ENCODE measurements at regions not wholly inside any gene's neighbourhood (a gene's known extent, or its start where the extent isn't known, plus 50 kb on each side); places are given as distances from the start of the nearest gene placed in this dataset.

GRCh38 chr1:172863031-172863430 lies 187.7 kb downstream of the TNFSF18 start:
- Histone ChIP-seq H3K36me3 (ENCODE audit: control insufficient read depth in 2 of 2, insufficient read depth in 2 of 2, low read length in 2 of 2) (no peaks in the 10 kb centered on the region), H3K4me3 (ENCODE audit: low read length in 2 of 2) (no peak overlapping the region), H3K4me1 (ENCODE audit: control insufficient read depth, insufficient read depth, low read length) (no peaks in the 10 kb centered on the region), H3K27me3 (ENCODE audit: control insufficient read depth in 1 of 2, insufficient read depth in 2 of 2, low read length in 2 of 2) (no peaks in the 10 kb centered on the region), H3K27ac (ENCODE audit: low read length) (no peak overlapping the region), H3K9me3 (ENCODE audit: control insufficient read depth in 2 of 2, low read length in 2 of 2) (peaks cover 0 to 2% of the 10 kb centered on the region in 2 donors), H3K9ac (ENCODE audit: low read length in 2 of 2) (no peak overlapping the region)

GRCh38 chr1:172867216-172867818 lies 183.4 kb downstream of the TNFSF18 start:
- Histone ChIP-seq H3K9ac (ENCODE audit: low read length in 2 of 2) (no peak overlapping the region), H3K9me3 (ENCODE audit: control insufficient read depth in 2 of 2, low read length in 2 of 2) (no peaks in the 10 kb centered on the region), H3K4me3 (ENCODE audit: low read length in 2 of 2) (no peak overlapping the region), H3K27me3 (ENCODE audit: control insufficient read depth in 1 of 2, insufficient read depth in 2 of 2, low read length in 2 of 2) (no peaks in the 10 kb centered on the region), H3K27ac (ENCODE audit: low read length) (no peak overlapping the region), H3K36me3 (ENCODE audit: control insufficient read depth in 2 of 2, insufficient read depth in 2 of 2, low read length in 2 of 2) (no peaks in the 10 kb centered on the region), H3K4me1 (ENCODE audit: control insufficient read depth, insufficient read depth, low read length) (no peaks in the 10 kb centered on the region)

DNA sequence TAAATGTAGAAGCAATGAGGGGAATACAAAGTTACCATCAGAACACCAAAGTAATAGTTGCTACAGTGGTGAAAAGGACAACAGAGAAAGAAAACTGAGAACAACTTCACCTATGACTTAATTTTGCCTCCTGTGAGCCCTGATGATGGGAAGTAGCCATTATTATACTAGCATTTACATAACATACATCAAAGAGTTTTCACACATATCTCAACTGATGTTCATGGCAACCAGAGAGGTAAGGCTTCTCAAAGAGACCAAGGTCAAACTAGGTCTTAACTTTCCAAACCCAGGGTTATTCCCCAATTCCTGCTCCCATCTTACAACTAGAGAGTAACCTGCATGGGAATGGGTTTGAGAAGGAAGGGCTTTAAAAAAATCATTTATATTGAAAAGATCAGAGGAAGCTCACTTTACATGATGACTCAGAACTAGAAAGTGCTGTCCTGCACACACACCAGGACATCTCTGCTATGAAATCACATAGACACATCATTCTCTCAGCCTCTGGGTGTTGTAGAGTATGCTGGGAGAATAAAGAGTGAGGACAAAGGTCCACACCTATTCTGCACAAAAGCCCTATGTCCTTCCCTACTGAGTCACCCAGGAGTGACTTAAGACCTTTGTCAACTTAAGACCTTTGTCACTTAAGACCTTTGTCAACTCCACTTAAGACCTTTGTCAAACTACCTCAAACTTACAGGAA lies 179.7 kb downstream of the TNFSF18 start:
- no peak overlapping the region for H3K4me3 ChIP-seq (ENCODE audit: low read length in 2 of 2)
- H3K9me3 ChIP-seq (ENCODE audit: control insufficient read depth in 2 of 2, low read length in 2 of 2) = no peaks in the 10 kb centered on the region
- H3K27me3 ChIP-seq (ENCODE audit: control insufficient read depth in 1 of 2, insufficient read depth in 2 of 2, low read length in 2 of 2) = no peaks in the 10 kb centered on the region
- H3K4me1 ChIP-seq (ENCODE audit: control insufficient read depth, insufficient read depth, low read length) = no peaks in the 10 kb centered on the region
- no peak overlapping the region for H3K27ac ChIP-seq (ENCODE audit: low read length)
- H3K9ac ChIP-seq (ENCODE audit: low read length in 2 of 2) = no peak overlapping the region
- no peaks in the 10 kb centered on the region for H3K36me3 ChIP-seq (ENCODE audit: control insufficient read depth in 2 of 2, insufficient read depth in 2 of 2, low read length in 2 of 2)

DNA sequence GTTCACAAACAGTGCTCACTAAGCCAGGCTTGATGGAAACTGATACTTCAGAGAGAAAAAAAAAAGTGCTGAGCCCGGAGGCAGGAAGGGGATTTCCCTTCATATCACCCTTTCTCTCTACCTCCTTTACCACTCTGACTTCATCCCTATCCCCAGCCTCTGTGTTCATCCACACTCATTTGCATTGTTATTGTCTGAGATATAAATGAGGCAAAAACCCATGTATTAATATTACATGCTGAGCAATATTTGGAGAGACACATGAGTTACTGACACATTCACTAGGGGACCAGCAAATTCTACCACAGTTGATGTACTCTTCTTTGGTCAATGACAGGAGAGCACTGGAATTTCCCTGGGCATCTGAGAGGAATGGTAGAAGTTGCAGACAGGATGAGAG lies 175.8 kb downstream of the TNFSF18 start:
- no peaks in the 10 kb centered on the region for H3K4me1 ChIP-seq (ENCODE audit: control insufficient read depth, insufficient read depth, low read length)
- no peaks in the 10 kb centered on the region for H3K9me3 ChIP-seq (ENCODE audit: control insufficient read depth in 2 of 2, low read length in 2 of 2)
- no peak overlapping the region for H3K27ac ChIP-seq (ENCODE audit: low read length)
- no peaks in the 10 kb centered on the region for H3K36me3 ChIP-seq (ENCODE audit: control insufficient read depth in 2 of 2, insufficient read depth in 2 of 2, low read length in 2 of 2)
- H3K4me3 ChIP-seq (ENCODE audit: low read length in 2 of 2) = no peak overlapping the region
- no peak overlapping the region for H3K9ac ChIP-seq (ENCODE audit: low read length in 2 of 2)
- H3K27me3 ChIP-seq (ENCODE audit: control insufficient read depth in 1 of 2, insufficient read depth in 2 of 2, low read length in 2 of 2) = no peaks in the 10 kb centered on the region

DNA sequence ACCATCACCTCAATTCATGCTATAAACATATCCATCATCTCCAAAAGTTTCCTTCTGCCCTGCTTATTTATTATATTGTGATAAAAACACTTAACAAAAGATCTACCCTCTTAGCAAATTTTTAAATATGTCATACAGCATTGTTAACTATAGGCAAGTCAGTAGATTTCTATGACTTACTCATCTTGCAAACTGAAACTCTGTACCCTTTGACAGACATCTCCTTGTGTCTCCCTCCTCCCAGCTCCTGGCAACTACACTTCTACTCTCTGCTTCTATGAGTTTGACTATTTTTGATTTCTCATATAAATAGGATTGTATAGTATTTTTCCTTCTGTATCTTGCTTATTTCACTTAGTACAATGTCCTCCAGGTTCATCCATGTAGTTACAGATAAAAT lies 174.8 kb downstream of the TNFSF18 start:
- no peaks in the 10 kb centered on the region for H3K9me3 ChIP-seq (ENCODE audit: control insufficient read depth in 2 of 2, low read length in 2 of 2)
- H3K9ac ChIP-seq (ENCODE audit: low read length in 2 of 2) = no peak overlapping the region
- no peaks in the 10 kb centered on the region for H3K4me1 ChIP-seq (ENCODE audit: control insufficient read depth, insufficient read depth, low read length)
- no peaks in the 10 kb centered on the region for H3K36me3 ChIP-seq (ENCODE audit: control insufficient read depth in 2 of 2, insufficient read depth in 2 of 2, low read length in 2 of 2)
- no peak overlapping the region for H3K4me3 ChIP-seq (ENCODE audit: low read length in 2 of 2)
- H3K27ac ChIP-seq (ENCODE audit: low read length) = no peak overlapping the region
- H3K27me3 ChIP-seq (ENCODE audit: control insufficient read depth in 1 of 2, insufficient read depth in 2 of 2, low read length in 2 of 2) = no peaks in the 10 kb centered on the region

- Histone ChIP-seq H3K4me3 (ENCODE audit: low read length in 2 of 2) (no peak overlapping the region), H3K9ac (ENCODE audit: low read length in 2 of 2) (no peak overlapping the region), H3K27ac (ENCODE audit: low read length) (no peak overlapping the region), H3K36me3 (ENCODE audit: control insufficient read depth in 2 of 2, insufficient read depth in 2 of 2, low read length in 2 of 2) (no peaks in the 10 kb centered on the region), H3K9me3 (ENCODE audit: control insufficient read depth in 2 of 2, low read length in 2 of 2) (no peaks in the 10 kb centered on the region), H3K4me1 (ENCODE audit: control insufficient read depth, insufficient read depth, low read length) (no peaks in the 10 kb centered on the region), H3K27me3 (ENCODE audit: control insufficient read depth in 1 of 2, insufficient read depth in 2 of 2, low read length in 2 of 2) (no peaks in the 10 kb centered on the region)
These were observed 168.4 kb downstream of the TNFSF18 start for GRCh38 chr1:172882385-172882784.

DNA sequence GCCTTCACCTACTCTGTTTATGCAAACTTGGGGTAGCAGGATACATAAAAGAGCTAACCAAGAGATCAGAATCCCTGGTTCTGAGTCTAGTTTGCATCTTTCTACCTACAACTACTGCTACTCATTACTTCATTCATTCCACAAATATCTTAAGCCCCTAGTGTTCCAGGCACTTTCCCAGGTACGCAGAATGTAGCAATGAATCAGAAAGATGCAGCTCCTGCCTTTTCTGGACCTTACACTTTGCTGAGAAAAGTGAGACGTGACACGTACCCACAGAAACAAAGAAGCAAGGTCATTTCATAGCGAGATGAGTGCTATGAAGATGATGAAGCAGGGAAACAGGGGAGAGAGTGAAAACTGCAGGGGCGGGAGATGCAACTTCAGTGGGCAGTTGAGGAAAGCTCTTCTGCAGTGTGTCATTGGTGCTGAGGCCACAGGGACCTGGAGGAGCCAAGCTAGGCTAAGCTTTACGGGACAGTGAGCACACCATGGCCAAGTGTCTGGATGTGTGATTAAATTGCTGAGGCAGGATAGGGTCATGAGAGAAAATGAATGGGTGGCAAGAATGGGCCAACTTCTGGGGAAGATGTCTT lies 167.9 kb downstream of the TNFSF18 start:
- H3K36me3 ChIP-seq (ENCODE audit: control insufficient read depth in 2 of 2, insufficient read depth in 2 of 2, low read length in 2 of 2) = no peaks in the 10 kb centered on the region
- H3K9me3 ChIP-seq (ENCODE audit: control insufficient read depth in 2 of 2, low read length in 2 of 2) = no peaks in the 10 kb centered on the region
- no peak overlapping the region for H3K9ac ChIP-seq (ENCODE audit: low read length in 2 of 2)
- no peaks in the 10 kb centered on the region for H3K27me3 ChIP-seq (ENCODE audit: control insufficient read depth in 1 of 2, insufficient read depth in 2 of 2, low read length in 2 of 2)
- no peaks in the 10 kb centered on the region for H3K4me1 ChIP-seq (ENCODE audit: control insufficient read depth, insufficient read depth, low read length)
- H3K27ac ChIP-seq (ENCODE audit: low read length) = no peak overlapping the region
- no peak overlapping the region for H3K4me3 ChIP-seq (ENCODE audit: low read length in 2 of 2)

GRCh38 chr1:172883387-172883791 lies 167.4 kb downstream of the TNFSF18 start:
- no peak overlapping the region for H3K27ac ChIP-seq (ENCODE audit: low read length)
- H3K9ac ChIP-seq (ENCODE audit: low read length in 2 of 2) = no peak overlapping the region
- H3K27me3 ChIP-seq (ENCODE audit: control insufficient read depth in 1 of 2, insufficient read depth in 2 of 2, low read length in 2 of 2) = no peaks in the 10 kb centered on the region
- H3K36me3 ChIP-seq (ENCODE audit: control insufficient read depth in 2 of 2, insufficient read depth in 2 of 2, low read length in 2 of 2) = no peaks in the 10 kb centered on the region
- H3K4me3 ChIP-seq (ENCODE audit: low read length in 2 of 2) = no peak overlapping the region
- no peaks in the 10 kb centered on the region for H3K4me1 ChIP-seq (ENCODE audit: control insufficient read depth, insufficient read depth, low read length)
- H3K9me3 ChIP-seq (ENCODE audit: control insufficient read depth in 2 of 2, low read length in 2 of 2) = no peaks in the 10 kb centered on the region

GRCh38 chr1:172883844-172884243 lies 166.9 kb downstream of the TNFSF18 start:
- H3K4me3 ChIP-seq (ENCODE audit: low read length in 2 of 2) = no peak overlapping the region

GRCh38 chr1:172885411-172885810 lies 165.3 kb downstream of the TNFSF18 start:
- Histone ChIP-seq H3K4me1 (ENCODE audit: control insufficient read depth, insufficient read depth, low read length) (no peaks in the 10 kb centered on the region), H3K4me3 (ENCODE audit: low read length in 2 of 2) (no peak overlapping the region), H3K36me3 (ENCODE audit: control insufficient read depth in 2 of 2, insufficient read depth in 2 of 2, low read length in 2 of 2) (no peaks in the 10 kb centered on the region), H3K9me3 (ENCODE audit: control insufficient read depth in 2 of 2, low read length in 2 of 2) (no peaks in the 10 kb centered on the region), H3K9ac (ENCODE audit: low read length in 2 of 2) (no peak overlapping the region), H3K27me3 (ENCODE audit: control insufficient read depth in 1 of 2, insufficient read depth in 2 of 2, low read length in 2 of 2) (no peaks in the 10 kb centered on the region), H3K27ac (ENCODE audit: low read length) (no peak overlapping the region)

More at GRCh38 chr1:172883844-172884243, 166.9 kb downstream of the TNFSF18 start:
- Histone ChIP-seq H3K27me3 (ENCODE audit: control insufficient read depth in 1 of 2, insufficient read depth in 2 of 2, low read length in 2 of 2) (no peaks in the 10 kb centered on the region), H3K36me3 (ENCODE audit: control insufficient read depth in 2 of 2, insufficient read depth in 2 of 2, low read length in 2 of 2) (no peaks in the 10 kb centered on the region), H3K4me1 (ENCODE audit: control insufficient read depth, insufficient read depth, low read length) (no peaks in the 10 kb centered on the region), H3K9me3 (ENCODE audit: control insufficient read depth in 2 of 2, low read length in 2 of 2) (no peaks in the 10 kb centered on the region), H3K27ac (ENCODE audit: low read length) (no peak overlapping the region), H3K9ac (ENCODE audit: low read length in 2 of 2) (no peak overlapping the region)

DNA sequence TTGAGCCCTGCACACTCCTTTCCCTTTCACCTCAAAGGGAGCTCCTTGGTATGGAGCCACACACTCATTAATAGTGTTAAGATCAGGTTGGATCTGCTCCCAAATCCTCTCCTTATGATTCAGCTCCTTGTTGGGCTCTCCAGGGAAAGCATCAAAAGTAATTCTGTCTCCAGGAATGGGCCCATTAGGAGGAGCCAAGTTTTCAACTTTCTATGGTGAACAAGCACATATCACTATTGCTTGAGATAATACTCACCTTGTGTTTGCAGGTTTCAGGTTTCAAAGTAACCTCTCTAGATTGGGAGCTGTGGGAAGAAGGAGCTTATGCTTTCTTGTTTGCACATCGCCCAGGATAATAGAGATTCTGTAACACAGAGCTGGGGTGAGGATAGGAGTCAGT lies 164.8 kb downstream of the TNFSF18 start:
- Histone ChIP-seq H3K4me3 (ENCODE audit: low read length in 2 of 2) (no peak overlapping the region), H3K9me3 (ENCODE audit: control insufficient read depth in 2 of 2, low read length in 2 of 2) (no peaks in the 10 kb centered on the region)

More for the DNA sequence above, 164.8 kb downstream of the TNFSF18 start:
- Histone ChIP-seq H3K9ac (ENCODE audit: low read length in 2 of 2) (no peak overlapping the region), H3K27me3 (ENCODE audit: control insufficient read depth in 1 of 2, insufficient read depth in 2 of 2, low read length in 2 of 2) (no peaks in the 10 kb centered on the region), H3K36me3 (ENCODE audit: control insufficient read depth in 2 of 2, insufficient read depth in 2 of 2, low read length in 2 of 2) (no peaks in the 10 kb centered on the region), H3K27ac (ENCODE audit: low read length) (no peak overlapping the region), H3K4me1 (ENCODE audit: control insufficient read depth, insufficient read depth, low read length) (no peaks in the 10 kb centered on the region)

All from stomach smooth muscle (tissue), 2 donors.